Esophagus muscularis mucosa (tissue), 4 donors: ENCODE measurements at regions not wholly inside any gene's neighbourhood (a gene's known extent, or its start where the extent isn't known, plus 50 kb on each side); places are given as distances from the start of the nearest gene placed in this dataset.

Experiments
- DNase-seq: peaks from one replicate; pipeline ENCODE4 v3.0.0-alpha.2; 2017; ENCODE audit errors: extremely low spot score
- H3K27ac ChIP-seq, 4 donors: fragments of 200-600 bp; sonication (generic); replicated peaks in 1 of 4; 1 replicate in 3 of 4; 2 replicates in 1 of 4; pipeline ENCODE4 v1.5.1; 2016 to 2019; ENCODE audit warnings: mild to moderate bottlenecking in 1 of 4
- H3K27me3 ChIP-seq, 4 donors: fragments of 200-600 bp; sonication (generic); one replicate each; pipeline versions ENCODE4 v1.5.1 to v1.6.0; 2016 to 2019
- H3K36me3 ChIP-seq, 4 donors: fragments of 200-600 bp; sonication (generic); one replicate each; pipeline ENCODE4 v1.5.1; 2016 to 2019
- H3K4me1 ChIP-seq, 4 donors: fragments of 200-600 bp; sonication (generic); one replicate each; pipeline ENCODE4 v1.5.1; 2016 to 2019
- H3K4me3 ChIP-seq, 4 donors: fragments of 200-600 bp; sonication (generic); 1 replicate in 2 of 4; 2 replicates in 2 of 4; pipeline ENCODE4 v1.5.1; 2016 to 2019; ENCODE audit warnings: mild to moderate bottlenecking in 4 of 4, moderate library complexity in 1 of 4
- H3K9me3 ChIP-seq, 4 donors: fragments of 200-600 bp; sonication (generic); 1 replicate in 3 of 4; 2 replicates in 1 of 4; pipeline ENCODE4 v1.5.1; 2016 to 2019
- EP300 ChIP-seq: sonication (generic); formaldehyde crosslinking; IDR thresholded peaks from one replicate; pipeline ENCODE4 v1.6.1; 2017; ENCODE audit warnings: antibody characterized with exemption
- POLR2A ChIP-seq: fragments of 450-650 bp; IDR thresholded peaks from one replicate; pipeline ENCODE4 v1.6.1; 2017; ENCODE audit warnings: antibody characterized with exemption, moderate library complexity, mild to moderate bottlenecking, low read depth
- POLR2AphosphoS5 ChIP-seq, 2 donors: sonication (generic); formaldehyde crosslinking; IDR thresholded peaks; one replicate each; pipeline ENCODE4 v1.6.1; 2017; ENCODE audit warnings: antibody characterized with exemption in 2 of 2
- WGBS: methylation state at CpG from one replicate; pipeline ENCODE4 v1.1.5; 2018; 5-methylcytosine and 5-hydroxymethylcytosine counted together
- intact Hi-C: fragments of 100-400 bp; cut with DNase I; formaldehyde crosslinking; loops from one replicate; pipeline ENCODE4 v1.15.1; 2023
- TF ChIP-seq, protein P1 (sequence below), 3 experiments: fragments of 200-600 bp in 2 of 3; fragments of 450-650 bp in 1 of 3; sonication (generic) in 2 of 3; IDR thresholded peaks; one replicate each; pipeline ENCODE4 v1.5.1; 2017 to 2019; ENCODE audit warnings: antibody characterized with exemption in 3 of 3, mild to moderate bottlenecking in 2 of 3, moderate library complexity in 1 of 3

DNA sequence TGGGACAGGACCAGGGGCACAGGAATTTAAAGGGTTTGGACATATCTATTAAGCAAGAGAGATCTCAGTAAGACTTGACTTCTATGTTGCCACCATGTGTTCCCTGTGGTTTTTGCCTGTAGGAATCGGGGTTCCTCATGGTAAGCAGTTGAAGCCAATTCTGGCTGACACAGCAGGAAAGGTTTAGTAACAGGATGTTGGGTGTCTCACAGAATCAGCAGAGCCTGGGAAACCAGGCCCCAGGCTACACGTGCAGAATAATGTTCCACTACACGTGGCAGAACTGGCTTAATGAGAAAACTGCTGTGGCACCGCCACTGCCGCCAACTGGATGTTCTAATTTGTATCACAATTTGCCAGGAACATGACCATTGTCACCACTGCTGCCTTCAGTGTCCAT lies 264.6 kb upstream of the PLET1 start:
- TF ChIP-seq POLR2AphosphoS5 (IDR thresholded peaks at IDR 0.05), result peak in 1 of 2 donors; percentile 13
- TF ChIP-seq, protein P1, sequence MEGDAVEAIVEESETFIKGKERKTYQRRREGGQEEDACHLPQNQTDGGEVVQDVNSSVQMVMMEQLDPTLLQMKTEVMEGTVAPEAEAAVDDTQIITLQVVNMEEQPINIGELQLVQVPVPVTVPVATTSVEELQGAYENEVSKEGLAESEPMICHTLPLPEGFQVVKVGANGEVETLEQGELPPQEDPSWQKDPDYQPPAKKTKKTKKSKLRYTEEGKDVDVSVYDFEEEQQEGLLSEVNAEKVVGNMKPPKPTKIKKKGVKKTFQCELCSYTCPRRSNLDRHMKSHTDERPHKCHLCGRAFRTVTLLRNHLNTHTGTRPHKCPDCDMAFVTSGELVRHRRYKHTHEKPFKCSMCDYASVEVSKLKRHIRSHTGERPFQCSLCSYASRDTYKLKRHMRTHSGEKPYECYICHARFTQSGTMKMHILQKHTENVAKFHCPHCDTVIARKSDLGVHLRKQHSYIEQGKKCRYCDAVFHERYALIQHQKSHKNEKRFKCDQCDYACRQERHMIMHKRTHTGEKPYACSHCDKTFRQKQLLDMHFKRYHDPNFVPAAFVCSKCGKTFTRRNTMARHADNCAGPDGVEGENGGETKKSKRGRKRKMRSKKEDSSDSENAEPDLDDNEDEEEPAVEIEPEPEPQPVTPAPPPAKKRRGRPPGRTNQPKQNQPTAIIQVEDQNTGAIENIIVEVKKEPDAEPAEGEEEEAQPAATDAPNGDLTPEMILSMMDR (IDR thresholded peaks at IDR 0.05), result no peak
- Histone ChIP-seq H3K4me3 (no peak overlapping the region), H3K27me3 (no peaks in the 10 kb centered on the region), H3K4me1 (peaks cover 20 to 40% (median 35%) of the 10 kb centered on the region in 4 donors), H3K9me3 (peaks cover 0 to 3% (median 0%) of the 10 kb centered on the region in 4 donors), H3K36me3 (no peaks in the 10 kb centered on the region), H3K27ac (peak overlapping the region in 2 of 4 donors; percentile 6 to 13)
- no peak for DNase-seq
- WGBS, result 69% methylated on average over 5 of the region's 5 CpGs
- intact Hi-C loops, result no loop called here

DNA sequence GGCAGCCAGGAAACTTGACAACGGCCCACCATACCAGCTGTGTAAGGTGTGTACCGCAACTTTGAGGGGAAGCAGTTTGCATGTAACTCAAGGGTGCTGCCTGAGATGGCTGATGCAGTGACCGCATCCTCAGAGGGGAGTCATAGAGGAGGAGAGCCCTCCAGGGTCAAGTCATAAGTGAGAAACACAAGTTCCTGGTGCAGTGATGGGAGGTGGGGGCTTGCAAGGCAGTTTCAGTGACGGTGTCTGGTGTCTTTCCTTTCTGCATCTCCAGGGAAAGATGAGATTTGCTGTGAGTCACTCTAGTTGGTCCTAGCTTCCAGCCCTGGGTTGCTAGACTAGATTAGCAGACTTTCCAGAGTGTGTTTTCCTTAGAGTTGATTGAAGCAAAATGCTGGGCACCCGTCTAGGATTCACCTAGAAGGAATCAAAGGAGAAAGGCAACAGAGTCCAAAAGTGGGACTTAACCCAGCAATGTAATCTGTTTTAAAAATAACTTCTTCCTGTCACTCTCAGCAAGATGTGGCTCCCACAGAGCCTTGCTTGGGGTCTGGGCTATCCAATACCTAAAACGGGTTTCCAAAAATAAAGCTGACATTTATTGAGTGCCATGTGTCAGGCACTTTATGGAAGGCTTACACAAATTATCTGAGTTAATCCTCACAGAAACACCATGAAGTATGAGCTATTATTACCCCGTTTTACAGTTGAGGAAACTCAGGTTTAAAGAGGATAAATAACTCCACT lies 265.4 kb upstream of the PLET1 start:
- peaks cover 0 to 3% (median 0%) of the 10 kb centered on the region in 4 donors for H3K9me3 ChIP-seq
- no peak overlapping the region for H3K27ac ChIP-seq
- intact Hi-C loops, result no loop called here
- TF ChIP-seq EP300, result no peak
- no peak for TF ChIP-seq POLR2A
- TF ChIP-seq POLR2AphosphoS5 (IDR thresholded peaks at IDR 0.05), result no peak
- TF ChIP-seq, protein P1 (IDR thresholded peaks at IDR 0.05), result no peak
- DNase-seq, result no peak
- no peaks in the 10 kb centered on the region for H3K27me3 ChIP-seq
- H3K4me1 ChIP-seq, result peaks cover 20 to 40% (median 35%) of the 10 kb centered on the region in 4 donors
- no peaks in the 10 kb centered on the region for H3K36me3 ChIP-seq
- whole genome bisulfite sequencing, result 67% methylated on average over 7 of the region's 7 CpGs
- no peak overlapping the region for H3K4me3 ChIP-seq

DNA sequence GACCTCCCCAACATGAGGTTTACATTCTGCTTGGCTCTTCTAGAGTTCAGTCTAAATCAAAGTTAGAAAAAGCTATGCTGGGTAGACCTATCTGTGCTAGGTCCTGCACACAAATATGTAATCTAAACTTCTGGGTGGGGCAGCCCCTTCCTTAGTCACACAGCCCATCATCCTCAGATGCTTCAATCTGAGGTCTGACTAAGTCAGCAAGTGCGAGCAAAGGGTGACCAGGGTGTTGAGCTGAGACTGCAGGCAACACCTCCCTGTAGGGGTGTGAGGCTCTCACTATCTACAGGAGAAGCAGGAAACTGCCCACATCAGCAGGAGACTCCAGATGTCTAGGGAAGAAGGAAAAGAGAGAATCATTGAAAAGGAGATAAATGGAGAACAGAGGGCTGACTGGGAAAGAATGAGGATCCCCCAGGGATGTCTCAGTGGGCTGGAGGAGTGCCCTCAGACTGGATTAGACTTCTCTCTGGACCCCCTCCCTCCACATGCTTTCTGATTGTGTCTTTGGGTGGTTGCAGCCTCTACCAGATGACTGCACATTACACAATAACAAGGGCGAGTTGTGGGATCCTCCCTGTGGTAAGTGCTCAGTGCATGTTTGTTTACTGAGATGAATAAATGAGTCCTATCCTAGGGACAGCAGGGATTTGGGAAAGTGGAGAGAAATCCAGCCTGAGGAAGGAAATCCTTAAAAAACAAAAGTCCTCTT lies 266.2 kb upstream of the PLET1 start:
- TF ChIP-seq, protein P1 (IDR thresholded peaks at IDR 0.05), result no peak
- TF ChIP-seq POLR2AphosphoS5 (IDR thresholded peaks at IDR 0.05) (no peak), POLR2A (no peak), EP300 (no peak)
- peaks cover 20 to 40% (median 35%) of the 10 kb centered on the region in 4 donors for H3K4me1 ChIP-seq
- WGBS, result 58% methylated on average over 2 of the region's 2 CpGs
- no peak overlapping the region for H3K4me3 ChIP-seq
- H3K36me3 ChIP-seq, result no peaks in the 10 kb centered on the region
- intact Hi-C loops, result no loop called here
- no peak for DNase-seq
- peaks cover 0 to 3% (median 0%) of the 10 kb centered on the region in 4 donors for H3K9me3 ChIP-seq
- H3K27ac ChIP-seq, result no peak overlapping the region
- no peaks in the 10 kb centered on the region for H3K27me3 ChIP-seq

DNA sequence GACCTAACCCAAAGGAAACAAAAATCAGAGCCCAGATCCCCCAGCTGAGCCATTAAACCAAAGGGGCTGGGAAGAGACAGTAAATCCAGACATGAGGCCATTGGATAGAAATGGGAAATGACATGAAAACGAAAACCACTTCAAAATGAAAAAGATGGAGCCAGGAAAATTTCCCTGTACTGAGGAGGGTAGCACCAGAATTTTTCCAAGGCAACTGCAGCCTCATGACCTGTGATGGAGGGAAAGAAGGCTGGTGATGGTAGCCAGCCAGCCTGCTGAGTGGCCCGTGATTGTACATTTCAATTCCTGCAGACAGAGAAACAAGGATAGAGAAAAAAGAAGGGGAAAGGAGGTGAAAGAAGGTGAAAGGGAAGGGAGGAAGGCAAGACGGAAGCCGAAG lies 268.4 kb upstream of the PLET1 start:
- Histone ChIP-seq H3K27ac (no peak overlapping the region), H3K27me3 (no peaks in the 10 kb centered on the region), H3K4me3 (no peak overlapping the region), H3K9me3 (no peaks in the 10 kb centered on the region), H3K36me3 (no peaks in the 10 kb centered on the region), H3K4me1 (peaks cover 12 to 26% (median 24%) of the 10 kb centered on the region in 4 donors)
- intact Hi-C loops, result no loop called here
- whole genome bisulfite sequencing, result 71% methylated on average over 4 of the region's 4 CpGs
- no peak for DNase-seq
- TF ChIP-seq EP300, result no peak
- no peak for TF ChIP-seq POLR2A
- TF ChIP-seq, protein P1 (IDR thresholded peaks at IDR 0.05), result no peak
- TF ChIP-seq POLR2AphosphoS5 (IDR thresholded peaks at IDR 0.05), result no peak
